IMR-90 (cell line): ENCODE measurements at regions not wholly inside any gene's neighbourhood (a gene's known extent, or its start where the extent isn't known, plus 50 kb on each side); places are given as distances from the start of the nearest gene placed in this dataset.
A peak's percentile ranks its signal among the peaks of the same experiment; 100 is the strongest.

Experiments used
- ATAC-seq: fragments of 200-7000 bp; cut with Tn5 transposase; 2 replicates; pipeline ENCODE4 v1.9.1; 2020; ENCODE audit warnings: low read depth, mild to moderate bottlenecking, moderate library complexity
- BruUV-seq: library from RNA; stranded (reverse); fragments of 400-500 nt; replicated peaks from 2 replicates; lab custom pipeline; 2021; lab: Mats Ljungman, UMichigan
- CTCF ChIA-PET: fragments of 300-600 bp; formaldehyde crosslinking; extraction: SDS; loops from one replicate; lab custom pipeline; 2021; ENCODE audit warnings: antibody characterized with exemption; lab: Yijun Ruan, JAX
- POLR2A ChIA-PET: fragments of 300-600 bp; sonication (Branson Sonifier 250); formaldehyde crosslinking; loops from one replicate; lab custom pipeline; 2022; ENCODE audit warnings: antibody characterized with exemption; ENCODE audit not compliant: unreplicated experiment; lab: Charles Lee
- DNase-seq: peaks from one replicate; pipeline ENCODE4 v3.0.0; 2013
- H2AFZ ChIP-seq: replicated peaks from 2 replicates; pipeline ENCODE3; 2013; ENCODE audit warnings: low read length, mild to moderate bottlenecking; ENCODE audit not compliant: poor library complexity
- H2AK5ac ChIP-seq: 2 replicates; pipeline ENCODE4 v1.6.1; 2013; ENCODE audit warnings: low read depth, low read length, inconsistent platforms
- H2AK9ac ChIP-seq: replicated peaks from 2 replicates; pipeline ENCODE3; 2013; ENCODE audit warnings: mild to moderate bottlenecking, low read depth, low read length, moderate library complexity; ENCODE audit not compliant: poor library complexity
- H2BK120ac ChIP-seq: 2 replicates; pipeline ENCODE4 v1.6.1; 2013; ENCODE audit warnings: low read depth, low read length, inconsistent platforms
- H2BK15ac ChIP-seq: 3 replicates; pipeline ENCODE4 v1.6.1; 2013; ENCODE audit warnings: low read depth, low read length, inconsistent platforms
- H2BK20ac ChIP-seq: 2 replicates; pipeline ENCODE4 v1.6.1; 2013; ENCODE audit warnings: low read depth, mild to moderate bottlenecking, inconsistent platforms, low read length, moderate library complexity
- H2BK5ac ChIP-seq: 2 replicates; pipeline ENCODE4 v1.6.1; 2013; ENCODE audit warnings: mild to moderate bottlenecking, low read depth, low read length, inconsistent platforms; ENCODE audit not compliant: poor library complexity, severe bottlenecking
- H3K14ac ChIP-seq: replicated peaks from 2 replicates; pipeline ENCODE4 v1.6.1; 2013; ENCODE audit warnings: low read depth, low read length, inconsistent platforms
- H3K18ac ChIP-seq: 2 replicates; pipeline ENCODE4 v1.6.1; 2013; ENCODE audit warnings: low read depth, low read length, control low read depth
- H3K23ac ChIP-seq: 2 replicates; pipeline ENCODE4 v1.6.1; 2013; ENCODE audit warnings: low read depth, low read length, inconsistent platforms
- H3K27ac ChIP-seq: 2 replicates; pipeline ENCODE4 v1.5.1; 2013; ENCODE audit warnings: mild to moderate bottlenecking, control low read depth, low read length; ENCODE audit not compliant: insufficient read depth
- H3K27me3 ChIP-seq: 2 replicates; pipeline ENCODE4 v1.6.1; 2013; ENCODE audit warnings: low read length; ENCODE audit not compliant: control insufficient read depth, insufficient read depth
- H3K36me3 ChIP-seq: 2 replicates; pipeline ENCODE4 v1.6.1; 2013; ENCODE audit warnings: low read length, mixed read lengths; ENCODE audit not compliant: control insufficient read depth, insufficient read depth
- H3K4ac ChIP-seq: 2 replicates; pipeline ENCODE4 v1.6.1; 2013; ENCODE audit warnings: low read depth, low read length, inconsistent platforms
- H3K4me1 ChIP-seq: 2 replicates; pipeline ENCODE4 v1.6.1; 2013; ENCODE audit warnings: low read length, mixed read lengths; ENCODE audit not compliant: control insufficient read depth, insufficient read depth
- H3K4me2 ChIP-seq: 2 replicates; pipeline ENCODE4 v1.6.1; 2013; ENCODE audit warnings: low read depth, mild to moderate bottlenecking, control low read depth, low read length, moderate library complexity
- H3K4me3 ChIP-seq: 2 replicates; pipeline ENCODE4 v1.5.1; 2013; ENCODE audit warnings: low read depth, mild to moderate bottlenecking, control low read depth, low read length, moderate library complexity; ENCODE audit not compliant: insufficient read depth
- H3K56ac ChIP-seq: 2 replicates; pipeline ENCODE4 v1.6.1; 2013; ENCODE audit warnings: low read length, inconsistent platforms; ENCODE audit not compliant: insufficient read depth; ENCODE audit errors: extremely low read depth
- H3K79me1 ChIP-seq, 2 experiments: 2 replicates each; pipeline ENCODE4 v1.6.1; 2013; ENCODE audit warnings: low read length in 2 of 2, inconsistent platforms in 1 of 2, low read depth in 1 of 2
- H3K9ac ChIP-seq: 2 replicates; pipeline ENCODE4 v1.6.1; 2013; ENCODE audit warnings: low read depth, low read length, control low read depth
- H3K9me1 ChIP-seq: 2 replicates; pipeline ENCODE4 v1.6.1; 2013; ENCODE audit warnings: low read length, inconsistent platforms; ENCODE audit not compliant: insufficient read depth
- H3K9me3 ChIP-seq: 2 replicates; pipeline ENCODE4 v1.6.1; 2013; ENCODE audit warnings: low read length; ENCODE audit not compliant: control insufficient read depth, insufficient read depth
- H4K20me1 ChIP-seq: 2 replicates; pipeline ENCODE4 v1.6.1; 2013; ENCODE audit warnings: low read length, inconsistent platforms; ENCODE audit not compliant: insufficient read depth
- H4K5ac ChIP-seq: 2 replicates; pipeline ENCODE4 v1.6.1; 2013; ENCODE audit warnings: mild to moderate bottlenecking, low read depth, low read length, control low read depth
- H4K8ac ChIP-seq, 2 experiments: 2 replicates each; pipeline ENCODE4 v1.6.1; 2013; ENCODE audit warnings: low read depth in 2 of 2, low read length in 2 of 2, control low read depth in 1 of 2, inconsistent platforms in 1 of 2
- H4K91ac ChIP-seq: 2 replicates; pipeline ENCODE4 v1.6.1; 2013; ENCODE audit warnings: low read depth, low read length, inconsistent platforms; ENCODE audit not compliant: insufficient read depth
- CEBPB ChIP-seq: IDR thresholded peaks from 2 replicates; pipeline ENCODE4 v1.6.1; 2012; ENCODE audit warnings: low read depth, low read length, improper control_type of control experiment
- CHD1 ChIP-seq: IDR thresholded peaks from 2 replicates; pipeline ENCODE4 v1.6.1; 2012; ENCODE audit warnings: low read depth, low read length, improper control_type of control experiment
- ELK1 ChIP-seq: fragments of 150-350 bp; IDR thresholded peaks from 2 replicates; pipeline ENCODE4 v1.6.1; 2016; ENCODE audit warnings: low read depth, mild to moderate bottlenecking, low read length, moderate library complexity, borderline replicate concordance
- FOS ChIP-seq: fragments of 150-350 bp; IDR thresholded peaks from 2 replicates; pipeline ENCODE4 v1.6.1; 2016; ENCODE audit warnings: low read depth, low read length
- NFE2L2 ChIP-seq: fragments of 150-350 bp; IDR thresholded peaks from 2 replicates; pipeline ENCODE4 v1.6.1; 2016; ENCODE audit warnings: low read depth, mild to moderate bottlenecking, low read length
- RAD21 ChIP-seq: IDR thresholded peaks from 2 replicates; pipeline ENCODE4 v1.6.1; 2012; ENCODE audit warnings: low read length, improper control_type of control experiment
- RCOR1 ChIP-seq: IDR thresholded peaks from 2 replicates; pipeline ENCODE4 v1.6.1; 2012; ENCODE audit warnings: mild to moderate bottlenecking, low read length, improper control_type of control experiment; ENCODE audit not compliant: insufficient replicate concordance
- RFX5 ChIP-seq: IDR thresholded peaks from 2 replicates; pipeline ENCODE4 v1.8.0; 2012; ENCODE audit warnings: low read depth, mild to moderate bottlenecking, low read length, moderate library complexity
- SMC3 ChIP-seq: fragments of 150-350 bp; IDR thresholded peaks from 2 replicates; pipeline ENCODE4 v1.6.1; 2016; ENCODE audit warnings: low read depth, mild to moderate bottlenecking, antibody characterized with exemption, low read length, moderate library complexity
- WGBS, 2 experiments: methylation state at CpG; one replicate each; pipeline versions ENCODE4 v1.1.5 to v1.1.7; 2013; ENCODE audit warnings: missing lambda C conversion rate in 2 of 2; ENCODE audit not compliant: insufficient read length in 1 of 2; ENCODE audit errors: extremely low coverage in 2 of 2; 5-methylcytosine and 5-hydroxymethylcytosine counted together
- dilution Hi-C: fragments of 300-500 bp; cut with HindIII; formaldehyde crosslinking; loops from one replicate; pipeline ENCODE4 v1.14.3; 2018; ENCODE audit warnings: low sequenced_read_pairs; ENCODE audit not compliant: unreplicated experiment
- in situ Hi-C: fragments of 300-500 bp; cut with MboI; formaldehyde crosslinking; loops from 3 replicates; pipeline ENCODE4 v1.14.3; 2019; ENCODE audit warnings: low sequenced_read_pairs, inconsistent platforms, mixed read lengths
- intact Hi-C: fragments of 100-400 bp; cut with micrococcal nuclease; formaldehyde crosslinking; loops from 2 replicates; pipeline ENCODE4 v1.10.0; 2022

GRCh38 chr16:88325087-88325750 lies 57.5 kb upstream of the ZNF469 start:
- POLR2A ChIA-PET, result no interaction called here
- Histone ChIP-seq H3K4me3 (no peak overlapping the region), H2AK9ac (peak overlapping the region; percentile 76), H4K20me1 (no peaks in the 10 kb centered on the region), H3K9ac (no peak overlapping the region), H3K4me2 (no peak overlapping the region), H3K14ac (peak overlapping the region; percentile 58; the same call in 1 of the 2 replicates), H4K8ac (peak overlapping the region; percentile 12 to 73; a peak in 3 of 4 replicates), H3K27me3 (no peaks in the 10 kb centered on the region), H3K79me1 (peaks cover 0 to 6% of the 10 kb centered on the region in 2 experiments; a peak in 3 of 4 replicates), H3K4me1 (no peaks in the 10 kb centered on the region), H2AK5ac (peak overlapping the region; percentile 97), H3K4ac (peak overlapping the region; percentile 99), H3K36me3 (no peaks in the 10 kb centered on the region), H4K91ac (peak overlapping the region; percentile 94), H3K9me3 (no peaks in the 10 kb centered on the region), H3K56ac (no peak overlapping the region), H3K27ac (no peak overlapping the region), H4K5ac (peak overlapping the region; percentile 35), H2AFZ (peak overlapping the region; percentile 27), H2BK15ac (peak overlapping the region; percentile 91; the same call in 2 of the 3 replicates), H3K23ac (0 out of 2 replicates have a peak overlapping the region, but pooled peaks have one; percentile 32), H3K9me1 (peaks cover 7% of the 10 kb centered on the region), H2BK120ac (peak overlapping the region; percentile 100), H2BK5ac (peak overlapping the region; percentile 14), H3K18ac (no peak overlapping the region; the same call in 1 of the 2 replicates), H2BK20ac (peak overlapping the region; percentile 86)
- DNase-seq, result no peak
- ATAC-seq, result no peak
- TF ChIP-seq SMC3 (no peak), RFX5 (no peak), CEBPB (no peak), NFE2L2 (no peak), RCOR1 (no peak), ELK1 (no peak), RAD21 (no peak), FOS (no peak), CHD1 (no peak)
- no TSS peak for BruUV-seq
- CTCF ChIA-PET, result no interaction called here
- in situ Hi-C loops, result no loop called here
- intact Hi-C loops, result no loop called here
- dilution Hi-C loops, result no loop called here
- WGBS, 2 experiments, result 100% methylated on average over 8 of the region's 15 CpGs; no CpG with 5 or more reads in 1 of the 2 experiments
